ACC112 (cell line): ENCODE measurements at regions not wholly inside any gene's neighbourhood (a gene's known extent, or its start where the extent isn't known, plus 50 kb on each side); places are given as distances from the start of the nearest gene placed in this dataset.

Experiments used
- H2AFZ ChIP-seq: fragments of 200-600 bp; sonication (generic); one replicate; pipeline ENCODE4 v1.6.0; 2017; ENCODE audit warnings: antibody characterized with exemption, low read length; ENCODE audit not compliant: unreplicated experiment
- H3K27ac ChIP-seq: fragments of 200-600 bp; sonication (generic); 2 replicates; pipeline ENCODE4 v1.5.1; 2014; ENCODE audit warnings: low read depth, mild to moderate bottlenecking, antibody characterized with exemption, low read length, moderate library complexity
- H3K27me3 ChIP-seq: fragments of 200-600 bp; sonication (generic); 2 replicates; pipeline ENCODE4 v1.6.1; 2014; ENCODE audit warnings: mild to moderate bottlenecking, antibody characterized with exemption, low read length, moderate library complexity, mixed read lengths; ENCODE audit not compliant: insufficient read depth
- H3K36me3 ChIP-seq: fragments of 200-600 bp; sonication (generic); 2 replicates; pipeline ENCODE4 v1.6.1; 2016; ENCODE audit warnings: mild to moderate bottlenecking, antibody characterized with exemption, low read length, moderate library complexity, mixed read lengths; ENCODE audit not compliant: insufficient read depth
- H3K4me1 ChIP-seq: fragments of 200-600 bp; sonication (generic); one replicate; pipeline ENCODE4 v1.6.1; 2016; ENCODE audit warnings: low read length, mixed read lengths; ENCODE audit not compliant: insufficient read depth, unreplicated experiment, control insufficient read depth
- H3K4me3 ChIP-seq: fragments of 200-600 bp; sonication (generic); 2 replicates; pipeline ENCODE4 v1.5.1; 2014; ENCODE audit warnings: mild to moderate bottlenecking, low read depth, low read length
- H3K79me2 ChIP-seq: fragments of 200-600 bp; sonication (generic); one replicate; pipeline ENCODE4 v1.6.0; 2016; ENCODE audit warnings: low read length; ENCODE audit not compliant: control insufficient read depth, unreplicated experiment, insufficient read depth

DNA sequence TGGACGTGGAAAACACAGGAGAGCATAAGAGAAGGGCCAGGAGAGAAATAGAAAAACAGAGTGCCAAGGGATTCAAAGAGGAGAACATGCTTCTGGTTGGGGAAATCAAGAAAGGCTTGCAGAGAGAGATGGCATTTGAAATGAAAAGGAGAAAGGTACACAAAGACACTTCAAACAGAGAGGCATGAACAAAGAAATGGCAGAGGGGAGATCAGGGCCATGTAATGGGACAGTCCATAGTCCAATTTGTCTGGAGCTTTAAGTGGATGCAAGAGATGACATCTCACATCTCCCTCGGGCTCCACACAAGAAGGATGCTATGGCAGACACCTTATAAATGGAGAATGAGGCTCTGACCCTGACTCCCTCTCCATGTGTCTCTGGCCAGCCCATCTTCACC, 331.1 kb downstream of the MLLT3 start:
- no peaks in the 10 kb centered on the region for H3K4me1 ChIP-seq
- H3K36me3 ChIP-seq = no peaks in the 10 kb centered on the region
- H3K27ac ChIP-seq = no peak overlapping the region
- H3K27me3 ChIP-seq = no peaks in the 10 kb centered on the region
- H3K4me3 ChIP-seq = no peak overlapping the region
- no peak overlapping the region for H2AFZ ChIP-seq
- no peaks in the 10 kb centered on the region for H3K79me2 ChIP-seq

- Histone ChIP-seq H3K27me3 (no peaks in the 10 kb centered on the region), H3K4me1 (no peaks in the 10 kb centered on the region), H3K27ac (no peak overlapping the region), H3K4me3 (no peak overlapping the region), H3K79me2 (no peaks in the 10 kb centered on the region), H3K36me3 (no peaks in the 10 kb centered on the region), H2AFZ (no peak overlapping the region)
Measured at GRCh38 chr9:20290257-20290656, 332.0 kb downstream of the MLLT3 start.

GRCh38 chr9:20289423-20290010, 332.8 kb downstream of the MLLT3 start:
- Histone ChIP-seq H3K4me1 (no peaks in the 10 kb centered on the region), H3K27me3 (no peaks in the 10 kb centered on the region), H3K79me2 (no peaks in the 10 kb centered on the region), H3K27ac (no peak overlapping the region), H3K36me3 (no peaks in the 10 kb centered on the region), H2AFZ (no peak overlapping the region), H3K4me3 (no peak overlapping the region)

DNA sequence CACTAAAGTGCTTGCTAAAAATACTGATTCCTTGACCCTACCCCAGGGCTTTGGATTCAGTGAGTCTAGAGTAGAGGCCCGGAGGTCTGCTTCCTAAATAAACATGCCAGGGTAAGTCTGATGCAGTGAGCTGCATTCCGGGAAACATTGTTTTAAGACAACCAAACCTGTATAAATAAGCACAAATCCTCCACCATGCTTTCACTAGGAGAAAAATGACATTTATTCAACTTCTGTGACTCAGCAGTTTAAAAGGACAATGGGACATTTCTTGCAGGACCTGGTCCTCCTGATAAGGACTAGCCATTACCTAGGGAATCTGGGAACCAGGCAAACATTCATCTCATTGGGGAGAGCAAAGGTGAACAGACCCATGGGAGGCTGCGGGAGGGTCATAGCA, 335.3 kb downstream of the MLLT3 start:
- Histone ChIP-seq H3K27ac (no peak overlapping the region), H3K4me3 (no peak overlapping the region), H3K79me2 (no peaks in the 10 kb centered on the region), H3K27me3 (no peaks in the 10 kb centered on the region), H2AFZ (no peak overlapping the region), H3K4me1 (no peaks in the 10 kb centered on the region), H3K36me3 (no peaks in the 10 kb centered on the region)

DNA sequence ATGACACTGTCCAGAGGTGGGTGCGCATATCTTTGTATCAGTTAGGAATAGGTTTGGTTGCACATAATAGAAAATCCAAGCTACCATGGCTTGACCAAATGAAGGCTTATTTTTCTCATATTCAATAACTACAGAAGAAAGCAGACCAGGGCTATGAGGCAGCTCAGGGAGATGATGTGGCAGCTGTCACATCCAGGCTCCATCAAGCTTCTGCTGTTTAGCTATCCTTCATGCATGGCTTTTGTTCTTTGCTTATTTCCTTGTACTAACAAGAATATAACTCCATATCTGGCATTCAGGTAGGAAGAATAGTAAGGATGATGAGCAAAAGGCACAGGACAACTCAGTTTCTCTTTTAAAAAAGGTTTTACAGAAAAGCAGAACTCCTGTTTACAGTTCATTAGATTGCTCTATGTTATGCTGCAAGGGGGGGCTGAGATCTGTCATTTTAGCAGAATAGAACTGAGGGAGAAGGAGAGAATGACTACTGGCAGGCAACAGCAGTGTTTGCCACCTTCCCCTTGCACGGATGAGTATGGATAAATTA, 336.1 kb downstream of the MLLT3 start:
- Histone ChIP-seq H3K27ac (no peak overlapping the region), H3K36me3 (no peaks in the 10 kb centered on the region), H3K4me3 (no peak overlapping the region), H2AFZ (no peak overlapping the region), H3K79me2 (no peaks in the 10 kb centered on the region), H3K4me1 (no peaks in the 10 kb centered on the region), H3K27me3 (no peaks in the 10 kb centered on the region)

DNA sequence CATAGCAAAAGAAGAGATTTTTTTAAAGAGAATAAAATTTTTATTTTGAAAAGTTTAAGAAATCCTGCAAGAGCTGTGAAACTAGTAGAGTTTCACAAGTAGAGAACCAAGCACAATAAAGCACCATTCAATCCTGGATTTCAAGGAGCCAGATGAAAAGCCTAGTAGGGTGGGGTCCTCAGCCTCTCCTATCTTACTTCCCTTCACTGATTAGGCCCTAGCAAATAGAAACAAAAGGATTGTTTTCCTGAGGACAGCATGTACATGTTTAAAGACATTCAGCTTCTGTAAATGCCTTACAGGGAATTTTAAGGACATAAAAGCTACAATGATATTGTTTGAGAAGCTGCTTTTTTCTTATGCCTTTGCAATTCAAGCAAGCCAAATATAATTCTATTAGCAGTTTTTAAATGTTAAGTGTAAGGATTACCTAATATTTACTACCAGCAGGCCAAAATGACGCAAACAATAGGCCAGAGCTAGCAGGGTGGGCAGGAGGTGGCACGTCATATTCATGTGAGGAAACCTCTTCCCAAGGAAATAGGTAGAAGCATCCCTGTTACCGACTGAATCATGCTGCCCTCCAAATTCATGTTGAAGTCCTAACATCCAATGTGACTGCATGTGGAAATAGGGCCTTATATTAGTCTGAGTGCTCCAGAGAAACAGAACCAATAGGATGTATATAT, 337.6 kb downstream of the MLLT3 start:
- Histone ChIP-seq H3K27ac (no peak overlapping the region), H3K79me2 (no peaks in the 10 kb centered on the region), H2AFZ (no peak overlapping the region), H3K4me1 (no peaks in the 10 kb centered on the region), H3K36me3 (no peaks in the 10 kb centered on the region), H3K4me3 (no peak overlapping the region), H3K27me3 (no peaks in the 10 kb centered on the region)

- Histone ChIP-seq H3K27me3 (no peaks in the 10 kb centered on the region), H2AFZ (no peak overlapping the region), H3K4me1 (no peaks in the 10 kb centered on the region), H3K36me3 (no peaks in the 10 kb centered on the region), H3K4me3 (no peak overlapping the region), H3K79me2 (no peaks in the 10 kb centered on the region), H3K27ac (no peak overlapping the region)
Measured at GRCh38 chr9:20280330-20280729, 342.0 kb downstream of the MLLT3 start.

GRCh38 chr9:20276762-20277161, 345.5 kb downstream of the MLLT3 start:
- Histone ChIP-seq H3K4me3 (no peak overlapping the region), H3K79me2 (no peaks in the 10 kb centered on the region), H3K36me3 (no peaks in the 10 kb centered on the region), H3K4me1 (no peaks in the 10 kb centered on the region), H3K27me3 (no peaks in the 10 kb centered on the region), H2AFZ (no peak overlapping the region), H3K27ac (no peak overlapping the region)

GRCh38 chr9:20271723-20272122, 350.6 kb downstream of the MLLT3 start:
- Histone ChIP-seq H3K4me1 (no peaks in the 10 kb centered on the region), H2AFZ (no peak overlapping the region), H3K36me3 (no peaks in the 10 kb centered on the region), H3K79me2 (no peaks in the 10 kb centered on the region), H3K4me3 (no peak overlapping the region), H3K27me3 (no peaks in the 10 kb centered on the region), H3K27ac (no peak overlapping the region)

- H3K79me2 ChIP-seq = no peaks in the 10 kb centered on the region
- H3K27me3 ChIP-seq = no peaks in the 10 kb centered on the region
- no peak overlapping the region for H2AFZ ChIP-seq
- H3K27ac ChIP-seq = no peak overlapping the region
- H3K36me3 ChIP-seq = no peaks in the 10 kb centered on the region
- no peak overlapping the region for H3K4me3 ChIP-seq
- H3K4me1 ChIP-seq = no peaks in the 10 kb centered on the region
Measured at GRCh38 chr9:20271096-20271495, 351.2 kb downstream of the MLLT3 start.

- Histone ChIP-seq H3K36me3 (no peaks in the 10 kb centered on the region), H3K4me1 (no peaks in the 10 kb centered on the region), H3K27ac (no peak overlapping the region), H2AFZ (no peak overlapping the region), H3K27me3 (no peaks in the 10 kb centered on the region), H3K79me2 (no peaks in the 10 kb centered on the region), H3K4me3 (no peak overlapping the region)
Measured at GRCh38 chr9:20270161-20270560, 352.1 kb downstream of the MLLT3 start.
